HG03159 (cell line): ENCODE measurements at regions not wholly inside any gene's neighbourhood (a gene's known extent, or its start where the extent isn't known, plus 50 kb on each side); places are given as distances from the start of the nearest gene placed in this dataset.

Experiments used
- ATAC-seq: cut with Tn5 transposase; IDR thresholded peaks from one replicate; pipeline ENCODE4 v1.9.1; 2021; ENCODE audit warnings: mild to moderate bottlenecking, moderate library complexity; ENCODE audit not compliant: unreplicated experiment

DNA sequence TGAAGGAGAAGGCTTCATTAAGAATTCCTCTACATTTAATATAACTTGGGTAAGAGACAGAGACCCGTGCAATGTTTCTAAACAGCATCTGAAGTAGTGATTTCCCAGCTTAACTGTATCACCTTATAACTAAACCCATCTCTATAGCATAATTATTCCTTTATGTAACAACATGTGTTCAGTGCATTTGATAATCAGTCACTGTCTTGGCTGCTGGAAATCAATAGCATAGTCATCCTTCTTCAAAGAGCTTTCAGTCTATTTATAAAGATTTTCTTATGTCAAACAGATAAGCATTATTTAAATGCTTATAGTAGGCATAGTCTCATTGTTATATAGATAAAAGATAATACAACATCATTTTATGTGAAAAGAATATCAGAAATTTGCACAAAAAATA lies 80.1 kb upstream of the TYRP1 start:
- no peak for ATAC-seq

- no peak for ATAC-seq
Measured at GRCh38 chr9:12614488-12614887, 78.7 kb upstream of the TYRP1 start.

GRCh38 chr9:12618956-12619355 lies 74.2 kb upstream of the TYRP1 start:
- ATAC-seq: no peak

GRCh38 chr9:12625844-12626243 lies 67.3 kb upstream of the TYRP1 start:
- no peak for ATAC-seq

DNA sequence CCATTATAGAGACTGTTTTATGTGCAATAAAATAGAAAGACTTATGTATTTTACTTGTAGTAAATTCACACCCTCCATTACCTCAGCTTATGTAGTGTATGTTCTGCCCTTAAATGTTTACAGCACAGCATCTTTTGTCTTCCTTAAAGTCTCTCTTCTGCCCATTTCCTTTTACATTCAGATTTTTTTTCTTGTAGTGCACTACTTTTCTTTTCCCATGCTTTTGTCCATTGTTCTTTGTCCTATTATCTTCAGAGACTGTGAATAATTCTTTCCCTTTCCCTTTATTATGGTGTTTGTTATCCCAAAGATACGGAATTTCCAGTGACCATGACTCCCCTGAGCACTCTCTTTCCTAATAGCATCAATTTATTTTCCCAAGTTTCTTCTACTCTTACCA lies 66.1 kb upstream of the TYRP1 start:
- ATAC-seq: no peak

DNA sequence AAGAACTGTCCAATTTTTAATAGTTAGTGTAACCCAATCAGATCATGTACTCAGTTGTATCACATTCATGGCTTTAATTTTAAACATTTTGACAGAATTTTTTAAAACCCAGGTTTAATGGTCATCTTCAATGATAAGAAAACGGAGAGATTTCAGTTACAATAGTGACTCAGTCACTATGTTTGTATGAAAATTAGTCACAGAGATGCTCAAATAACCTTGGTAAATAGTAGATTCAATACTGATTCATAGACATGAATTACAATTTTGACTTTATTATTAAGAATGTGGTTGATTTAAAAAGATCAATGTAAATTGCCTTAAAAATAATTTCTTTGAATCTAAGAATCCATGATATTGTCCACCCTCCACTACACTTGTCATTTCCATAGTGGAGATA lies 64.6 kb upstream of the TYRP1 start:
- no peak for ATAC-seq

DNA sequence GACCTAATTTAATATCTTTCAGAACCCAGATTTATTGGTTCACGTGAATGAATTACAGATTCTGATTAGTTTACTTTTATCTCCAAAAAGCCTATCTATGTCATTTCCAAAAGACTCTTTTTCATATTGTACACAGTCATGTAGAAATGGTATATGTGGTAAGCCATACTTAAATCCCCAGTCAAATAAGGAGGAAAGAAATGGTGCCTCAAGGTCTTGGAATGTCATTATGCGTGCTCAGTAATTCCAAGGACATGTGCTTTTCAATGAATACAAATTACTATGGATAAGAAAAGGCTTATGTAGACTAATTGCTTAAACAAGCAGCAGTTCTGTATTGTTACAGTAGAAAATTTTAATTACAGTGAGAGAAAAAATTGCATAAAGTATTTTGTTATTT lies 64.1 kb upstream of the TYRP1 start:
- no peak for ATAC-seq

DNA sequence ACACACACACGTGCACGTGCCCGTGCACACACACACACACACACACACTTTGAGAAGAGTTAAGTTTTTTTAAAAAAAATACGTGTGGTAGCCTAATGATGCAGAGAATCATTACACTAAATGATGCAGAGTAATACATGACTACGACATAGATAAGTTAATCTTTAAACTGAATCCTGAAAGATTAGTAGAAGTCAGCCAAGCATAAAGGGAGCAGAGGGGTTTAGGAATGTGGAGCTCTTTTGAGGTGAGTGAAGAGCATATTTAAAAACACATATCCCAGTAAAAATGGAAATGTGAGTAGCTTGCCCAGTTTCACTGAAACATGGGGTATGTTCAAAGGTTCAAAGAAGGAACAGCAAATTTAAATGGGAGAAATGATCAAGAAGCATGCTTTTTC lies 61.3 kb upstream of the TYRP1 start:
- ATAC-seq: no peak

- no peak for ATAC-seq
Measured at GRCh38 chr9:12633016-12633765, 60.0 kb upstream of the TYRP1 start.

DNA sequence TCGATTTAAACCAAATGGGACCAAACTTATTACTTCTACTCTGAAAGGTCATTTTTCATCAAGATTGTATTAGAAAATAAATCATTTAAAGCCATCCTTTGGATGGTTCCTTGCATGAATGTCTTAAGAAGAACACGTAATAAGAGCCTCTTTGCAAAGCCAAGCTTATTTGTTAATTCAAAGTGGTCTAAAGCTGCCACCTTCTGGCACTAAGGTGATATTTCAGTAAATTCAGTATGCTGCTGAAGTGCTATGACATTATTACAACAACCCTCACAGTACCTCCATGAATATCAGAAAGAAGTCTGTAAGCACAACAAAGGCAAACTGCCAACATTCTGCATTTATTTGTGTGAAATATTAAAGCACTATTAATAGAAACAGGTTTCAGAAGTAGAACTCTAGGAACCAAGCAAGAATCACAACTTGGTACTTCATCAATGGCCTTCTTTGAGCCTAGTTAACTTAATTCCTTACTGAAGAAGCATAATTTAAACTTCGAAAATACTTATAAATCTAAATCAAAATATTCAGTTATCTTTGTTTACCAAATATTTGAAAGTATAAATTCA lies 53.1 kb upstream of the TYRP1 start:
- ATAC-seq: no peak

DNA sequence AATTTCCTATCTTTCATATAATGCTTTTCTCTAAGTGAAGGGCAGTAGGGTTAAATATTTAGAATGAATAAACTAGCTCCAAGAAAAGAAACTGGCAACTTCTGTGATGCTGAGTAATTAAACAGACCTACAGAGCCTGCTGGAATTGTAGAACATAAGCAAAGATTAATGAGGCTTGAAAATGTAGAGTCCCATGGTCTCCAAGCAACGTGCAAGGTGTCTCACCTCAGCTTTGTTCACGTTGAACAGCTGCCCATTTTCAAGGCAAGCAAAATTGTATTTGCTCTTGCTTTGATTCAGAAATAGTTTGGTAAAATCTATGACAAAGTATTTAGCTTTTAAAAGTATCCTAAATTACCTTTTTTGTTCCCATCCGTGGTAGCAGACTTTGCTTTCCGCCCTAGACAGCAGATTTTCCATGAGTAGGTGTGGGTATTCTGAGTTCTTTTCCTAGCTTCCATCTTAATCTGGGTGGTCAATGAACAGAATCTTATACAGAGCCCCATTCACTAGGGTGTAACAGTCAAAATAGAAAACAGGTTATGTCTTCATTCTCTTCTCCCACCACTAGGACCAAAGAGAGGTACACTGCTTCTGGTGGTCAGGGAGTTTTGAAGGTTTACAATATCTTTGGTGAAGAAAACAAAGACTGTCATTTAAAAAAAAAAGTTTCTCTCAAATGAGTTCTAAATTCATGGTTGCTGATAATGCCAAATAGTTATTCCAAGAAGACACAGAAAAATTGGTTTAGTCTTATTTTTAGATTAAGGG lies 52.1 kb upstream of the TYRP1 start:
- no peak for ATAC-seq
